Urothelium cell line (cell line): ENCODE measurements at regions not wholly inside any gene's neighbourhood (a gene's known extent, or its start where the extent isn't known, plus 50 kb on each side); places are given as distances from the start of the nearest gene placed in this dataset.
A peak's percentile ranks its signal among the peaks of the same experiment; 100 is the strongest.
"Not testable (repeated sequence)": the region's sequence is repeated elsewhere in the genome, so short reads cannot be mapped to it uniquely, and the experiment has no call there.

Experiments used
- DNase-seq: peaks from one replicate; pipeline ENCODE4 v3.0.0; 2011; ENCODE audit warnings: low spot score, mixed read lengths
- FAIRE-seq: peaks from 2 replicates; lab custom pipeline; 2011; peaks lifted over from hg19 to GRCh38; lab: Jason Lieb, UNC

DNA sequence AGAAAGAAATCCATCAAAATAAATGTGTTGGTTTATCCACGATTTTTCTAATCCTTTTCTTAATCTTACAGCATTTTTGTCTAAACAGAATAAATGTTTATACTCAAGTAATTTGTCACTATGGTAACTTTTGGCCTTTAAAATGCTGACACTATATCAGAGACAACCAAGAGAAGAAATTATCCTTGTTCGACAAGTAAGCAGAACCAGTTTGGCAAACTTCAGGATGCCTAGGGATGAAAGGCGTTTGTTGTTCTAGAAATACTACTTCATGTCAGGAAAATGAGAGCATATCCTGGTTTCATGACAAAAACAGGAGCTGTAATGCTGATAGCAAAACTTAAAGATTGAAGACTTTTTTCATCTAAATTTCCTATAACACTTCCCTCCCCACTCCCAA lies 308.0 kb upstream of the ATP11B start:
- DNase-seq, result no peak
- no peak for FAIRE-seq

- FAIRE-seq, result no peak
- DNase-seq, result no peak
These were observed 306.8 kb upstream of the ATP11B start for GRCh38 chr3:182486463-182486862.

GRCh38 chr3:182487143-182487542 lies 306.2 kb upstream of the ATP11B start:
- FAIRE-seq, result no peak

DNA sequence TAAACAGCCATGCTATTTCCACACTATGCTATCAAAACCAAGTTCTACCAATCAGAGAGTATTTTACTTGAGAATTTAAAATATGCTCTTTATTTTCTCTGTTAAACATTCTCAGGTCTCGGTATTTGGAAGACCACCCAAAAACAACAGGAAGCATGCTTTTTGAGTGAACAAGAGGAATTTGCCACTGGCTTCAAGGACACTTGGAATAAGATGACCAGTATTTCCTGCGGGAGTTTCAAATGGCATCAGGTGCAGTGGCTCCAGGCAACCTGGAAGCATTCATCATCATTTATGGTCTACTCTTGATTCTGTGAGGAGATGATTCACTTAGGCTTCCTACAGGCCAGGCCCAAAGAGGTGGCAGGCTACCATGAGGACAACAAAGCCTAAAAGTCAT lies 305.7 kb upstream of the ATP11B start:
- FAIRE-seq, result no peak
- DNase-seq, result no peak

More at GRCh38 chr3:182487143-182487542, 306.2 kb upstream of the ATP11B start:
- DNase-seq, result no peak

DNA sequence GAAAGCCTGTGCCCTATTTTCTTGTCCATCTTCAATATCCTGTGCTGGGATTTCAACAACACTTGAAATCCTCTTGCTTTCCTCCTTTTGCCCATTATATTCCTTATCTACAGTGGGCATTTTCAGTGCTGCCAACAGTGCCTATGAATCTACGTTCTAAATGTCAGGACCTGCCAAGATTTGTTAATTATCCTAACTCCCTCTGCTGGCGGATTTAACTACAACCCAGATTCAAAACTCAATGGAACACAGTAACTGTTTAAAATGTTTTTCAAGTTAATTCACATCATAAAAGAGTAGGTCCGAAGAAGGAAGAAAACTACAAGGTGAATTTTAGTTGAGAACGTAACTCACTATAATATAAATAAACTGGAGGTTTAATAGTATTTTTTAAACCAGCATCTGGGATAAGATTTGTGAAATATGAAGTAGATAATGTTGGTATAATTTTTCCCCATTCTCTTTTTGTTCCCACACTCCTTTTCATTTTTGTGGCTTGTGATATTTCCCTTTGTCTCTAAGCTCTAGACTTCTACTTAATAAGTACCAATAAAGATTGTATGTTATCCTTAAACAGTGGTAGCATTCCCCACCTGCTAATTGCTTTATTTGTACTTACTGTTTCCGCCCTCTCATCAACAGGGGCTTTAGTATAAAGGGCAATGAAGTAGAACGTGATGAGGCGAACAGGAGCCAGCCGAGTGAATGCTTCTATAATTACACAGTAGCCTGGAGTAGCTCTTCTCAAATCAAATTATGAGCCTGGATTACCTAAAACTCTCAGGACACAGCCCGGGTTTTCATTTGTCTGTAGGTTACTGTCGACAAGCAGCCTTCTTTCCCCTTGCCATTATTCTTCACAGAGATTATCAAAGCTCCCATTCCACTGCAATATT lies 302.5 kb upstream of the ATP11B start:
- FAIRE-seq (no peak), DNase-seq (peak; percentile 20)

- FAIRE-seq (no peak), DNase-seq (no peak)
These were observed 301.7 kb upstream of the ATP11B start for GRCh38 chr3:182491577-182491976.

DNA sequence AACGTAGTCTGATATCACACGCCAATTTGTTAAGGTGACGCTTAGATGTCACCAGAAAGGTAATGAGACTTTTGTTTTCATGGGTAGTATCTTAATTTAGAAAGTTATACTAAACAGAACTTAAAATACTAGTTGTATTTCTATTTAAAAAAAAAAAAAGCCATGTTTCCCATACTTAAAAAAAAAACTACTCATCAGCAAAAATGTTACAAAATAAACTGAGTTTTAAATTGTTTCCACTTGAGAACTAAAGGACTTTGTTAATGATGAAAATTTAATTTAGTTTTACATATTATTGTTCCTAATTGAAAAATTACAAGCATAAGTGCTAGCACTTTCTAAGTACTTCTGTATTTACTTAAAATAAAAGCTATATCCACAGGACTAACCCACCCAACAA lies 300.8 kb upstream of the ATP11B start:
- FAIRE-seq (no peak), DNase-seq (no peak)

GRCh38 chr3:182500289-182500688 lies 293.0 kb upstream of the ATP11B start:
- DNase-seq, result no peak
- FAIRE-seq, result no peak

- FAIRE-seq, result no peak
- no peak for DNase-seq
These were observed 291.4 kb upstream of the ATP11B start for GRCh38 chr3:182501856-182502255.

- DNase-seq (no peak), FAIRE-seq (no peak)
These were observed 289.9 kb upstream of the ATP11B start for GRCh38 chr3:182503401-182503800.

DNA sequence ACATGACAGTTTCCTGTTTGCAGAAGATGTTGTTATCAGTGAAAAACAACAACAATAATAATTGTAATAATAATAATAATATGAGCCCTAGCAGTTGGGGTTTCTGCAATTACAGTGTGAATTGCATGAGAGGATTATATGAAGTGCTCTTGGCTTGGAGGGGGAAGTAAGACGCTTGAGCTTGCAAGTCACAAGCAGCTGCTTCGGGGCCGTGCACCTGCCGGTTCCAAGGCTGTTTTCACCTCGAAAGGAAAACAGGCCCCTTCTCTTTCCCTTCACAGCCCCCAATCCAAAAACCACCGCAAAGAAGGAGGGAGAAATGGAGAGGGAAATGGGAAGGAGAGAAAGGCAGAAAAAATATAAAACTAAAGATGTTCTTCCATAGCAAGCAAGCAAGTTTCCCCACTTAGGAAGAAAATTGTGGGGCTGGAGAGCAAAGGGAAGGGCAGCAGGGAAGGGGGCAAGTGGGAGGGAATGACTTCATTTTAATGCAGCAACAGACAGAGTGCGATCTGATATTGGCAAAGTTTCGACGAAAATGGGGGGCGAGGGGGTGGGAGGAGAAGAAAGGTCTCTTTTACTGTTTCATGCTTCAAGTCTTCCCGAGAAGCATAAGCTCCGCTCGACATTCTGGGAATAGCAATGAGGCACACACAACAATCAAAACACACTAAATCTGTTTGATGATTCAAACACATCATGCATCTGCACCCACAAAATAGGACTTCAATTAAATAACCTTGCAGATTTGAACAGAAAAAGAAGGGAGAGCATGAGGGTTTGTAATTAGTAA lies 284.2 kb upstream of the ATP11B start:
- DNase-seq, result no peak
- no peak for FAIRE-seq

- FAIRE-seq, result no peak
These were observed 283.4 kb upstream of the ATP11B start for GRCh38 chr3:182509844-182510460.

DNA sequence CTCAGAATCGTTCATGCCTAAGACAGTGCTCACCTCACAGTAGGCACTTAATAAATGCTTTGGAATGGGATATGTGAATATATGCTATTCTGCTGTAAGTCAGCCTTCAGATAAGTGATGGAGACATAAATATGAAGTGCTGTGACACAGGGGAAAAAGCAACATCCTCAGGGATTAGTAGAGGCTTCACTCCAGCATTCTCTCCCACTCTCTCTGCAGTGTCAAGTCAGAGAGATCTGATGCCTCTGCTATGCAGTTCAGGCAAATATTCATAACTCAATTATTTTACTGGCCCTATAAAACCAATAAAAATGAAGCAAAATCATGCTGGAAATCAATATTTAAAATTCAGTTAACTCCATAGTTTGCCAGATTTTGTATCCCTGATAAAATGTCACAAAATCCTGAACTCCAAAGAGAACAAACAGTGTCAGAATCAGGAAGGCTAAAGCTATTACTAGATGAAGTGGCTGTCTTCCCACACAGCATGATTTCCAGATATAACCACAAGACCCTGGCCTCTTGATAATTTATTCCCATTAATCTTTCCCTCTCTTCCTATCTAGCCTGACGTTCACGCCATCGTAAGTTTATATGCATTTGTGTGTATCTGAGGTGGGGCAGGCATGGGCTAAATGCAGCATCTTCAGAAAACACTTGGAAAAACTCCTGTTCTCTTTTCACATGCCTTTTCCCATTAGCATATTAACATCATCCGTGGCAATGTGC lies 278.9 kb upstream of the ATP11B start:
- DNase-seq (no peak), FAIRE-seq (no peak)

More at GRCh38 chr3:182509844-182510460, 283.4 kb upstream of the ATP11B start:
- no peak for DNase-seq

DNA sequence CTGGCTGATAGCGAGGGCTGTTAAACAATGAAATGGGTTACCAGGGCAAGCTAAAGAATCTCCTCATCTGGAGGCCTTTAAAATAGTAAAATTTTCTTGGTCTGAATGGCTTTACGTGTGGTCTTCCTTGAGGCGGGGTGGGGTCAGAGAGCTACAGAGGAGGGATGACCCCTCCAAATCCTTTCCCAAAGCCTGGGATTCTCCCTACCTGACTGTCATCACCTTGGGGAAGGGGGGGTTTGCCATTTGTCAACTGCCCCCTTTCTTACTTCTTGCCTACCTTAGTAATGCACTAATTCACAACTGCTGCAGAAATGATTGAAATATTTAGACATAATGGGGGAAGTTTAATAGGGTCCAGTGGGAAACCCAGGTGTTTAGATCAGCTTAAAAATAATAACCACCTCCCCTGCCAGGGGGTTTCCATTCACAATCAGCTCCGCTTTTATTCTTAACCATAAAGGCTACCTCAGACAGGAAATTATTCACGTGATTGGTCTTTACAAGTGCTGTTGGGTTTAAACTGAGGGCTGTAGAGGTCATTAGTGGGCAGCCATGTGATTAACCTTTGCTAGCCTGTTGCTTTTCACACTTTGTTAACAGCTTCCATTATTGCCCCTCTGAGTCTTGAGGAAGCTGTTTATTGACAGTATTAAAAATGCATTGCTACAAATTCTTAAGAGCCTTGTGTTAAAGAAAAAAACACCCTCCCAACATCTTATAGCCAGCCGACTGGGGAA lies 276.5 kb upstream of the ATP11B start:
- no peak for FAIRE-seq
- no peak for DNase-seq

GRCh38 chr3:182519569-182519968 lies 273.7 kb upstream of the ATP11B start:
- DNase-seq (no peak), FAIRE-seq (no peak)

GRCh38 chr3:182521339-182521738 lies 272.0 kb upstream of the ATP11B start:
- no peak for DNase-seq
- no peak for FAIRE-seq

DNA sequence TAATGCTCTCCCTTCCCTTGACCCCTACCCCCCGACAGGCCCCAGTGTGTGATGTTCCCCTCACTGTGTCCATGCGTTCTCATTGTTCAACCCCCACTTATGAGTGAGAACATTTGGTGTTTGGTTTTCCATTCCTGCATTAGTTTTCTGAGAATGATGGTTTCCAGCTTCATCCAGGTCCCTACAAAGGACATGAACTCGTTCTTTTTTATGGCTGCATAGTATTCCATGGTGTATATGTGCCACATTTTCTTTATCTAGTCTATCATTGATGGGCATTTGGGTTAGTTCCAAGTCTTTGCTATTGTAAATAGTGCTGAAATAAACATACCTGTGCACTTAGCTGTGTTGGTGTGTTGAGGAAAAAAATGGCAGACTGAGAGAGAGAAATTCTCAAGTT lies 269.9 kb upstream of the ATP11B start:
- FAIRE-seq, DNase-seq: not testable (repeated sequence)

DNA sequence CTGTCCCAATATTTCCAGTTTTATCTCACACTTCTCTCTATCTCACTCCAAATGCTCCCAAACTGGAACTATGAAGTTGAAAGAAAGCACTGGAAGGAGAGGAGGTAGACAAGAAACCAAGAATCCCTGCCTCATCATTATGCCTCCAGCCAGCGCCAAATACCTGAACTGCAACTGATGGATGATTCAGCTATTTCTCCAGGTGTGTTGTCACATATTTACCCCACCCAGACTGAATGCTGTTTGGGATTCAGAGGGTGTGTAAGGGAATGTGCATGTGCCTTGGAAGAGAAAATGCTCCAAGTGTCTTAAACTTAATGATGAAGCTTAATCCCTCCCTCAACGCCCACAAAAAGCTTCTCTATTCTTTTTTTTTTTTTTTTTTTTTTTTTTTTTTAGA lies 269.5 kb upstream of the ATP11B start:
- no peak for FAIRE-seq
- no peak for DNase-seq

GRCh38 chr3:182524711-182525401 lies 268.4 kb upstream of the ATP11B start:
- no peak for FAIRE-seq

More at GRCh38 chr3:182524711-182525401, 268.4 kb upstream of the ATP11B start:
- DNase-seq, result no peak
